Epithelial cell of prostate (primary cell): ENCODE measurements at regions not wholly inside any gene's neighbourhood (a gene's known extent, or its start where the extent isn't known, plus 50 kb on each side); places are given as distances from the start of the nearest gene placed in this dataset.
"Not testable (repeated sequence)": the region's sequence is repeated elsewhere in the genome, so short reads cannot be mapped to it uniquely, and the experiment has no call there.

Source experiments
- DNase-seq: peaks from one replicate; pipeline ENCODE4 v3.0.0-alpha.2; 2011; ENCODE audit warnings: low read depth, low spot score
- H3K27ac ChIP-seq: fragments of 450-650 bp; 2 replicates; pipeline ENCODE4 v1.5.1; 2017; ENCODE audit warnings: mild to moderate bottlenecking

GRCh38 chr3:196147116-196147515, 64.1 kb downstream of the ZDHHC19 start:
- H3K27ac ChIP-seq, result no peak overlapping the region
- DNase-seq, result no peak

- no peak for DNase-seq
- no peak overlapping the region for H3K27ac ChIP-seq
Measured at GRCh38 chr3:196145468-196146262, 63.8 kb upstream of the TFRC start.

GRCh38 chr3:196144383-196145105, 62.7 kb upstream of the TFRC start:
- no peak for DNase-seq
- peak overlapping the region; percentile 37 for H3K27ac ChIP-seq

GRCh38 chr3:196143708-196144382, 62.0 kb upstream of the TFRC start:
- no peak for DNase-seq
- H3K27ac ChIP-seq, result peak overlapping the region; percentile 37

GRCh38 chr3:196142202-196142956, 60.5 kb upstream of the TFRC start:
- H3K27ac ChIP-seq, result peak overlapping the region; percentile 37

GRCh38 chr3:196141866-196142201, 59.9 kb upstream of the TFRC start:
- peak overlapping the region; percentile 37 for H3K27ac ChIP-seq

More at GRCh38 chr3:196142202-196142956, 60.5 kb upstream of the TFRC start:
- DNase-seq, result peak; percentile 26

GRCh38 chr3:196141052-196141865, 59.4 kb upstream of the TFRC start:
- no peak overlapping the region for H3K27ac ChIP-seq
- DNase-seq, result no peak

More at GRCh38 chr3:196141866-196142201, 59.9 kb upstream of the TFRC start:
- no peak for DNase-seq

- H3K27ac ChIP-seq, result no peak overlapping the region
- no peak for DNase-seq
Measured at GRCh38 chr3:196140224-196140623, 58.3 kb upstream of the TFRC start.

GRCh38 chr3:196139281-196139680, 57.4 kb upstream of the TFRC start:
- H3K27ac ChIP-seq, result peak overlapping the region; percentile 92

GRCh38 chr3:196138482-196139254, 56.8 kb upstream of the TFRC start:
- H3K27ac ChIP-seq, result peak overlapping the region; percentile 92
- DNase-seq, result no peak

More at GRCh38 chr3:196139281-196139680, 57.4 kb upstream of the TFRC start:
- DNase-seq, result no peak

GRCh38 chr3:196136640-196136989, 54.7 kb upstream of the TFRC start:
- peak overlapping the region; percentile 92 for H3K27ac ChIP-seq

GRCh38 chr3:196135693-196136639, 54.1 kb upstream of the TFRC start:
- DNase-seq, result peak; percentile 87
- peak overlapping the region; percentile 92 for H3K27ac ChIP-seq

More at GRCh38 chr3:196136640-196136989, 54.7 kb upstream of the TFRC start:
- not testable (repeated sequence) for DNase-seq

- no peak overlapping the region for H3K27ac ChIP-seq
- DNase-seq, result no peak
Measured at GRCh38 chr3:196134691-196135090, 52.8 kb upstream of the TFRC start.

GRCh38 chr3:196133869-196134268, 52.0 kb upstream of the TFRC start:
- DNase-seq, result not testable (repeated sequence)

GRCh38 chr3:196131921-196132320, 50.0 kb upstream of the TFRC start:
- no peak for DNase-seq
- no peak overlapping the region for H3K27ac ChIP-seq

More at GRCh38 chr3:196133869-196134268, 52.0 kb upstream of the TFRC start:
- H3K27ac ChIP-seq, result not testable (repeated sequence)
